ENCODE measurements at regions not wholly inside any gene's neighbourhood (a gene's known extent, or its start where the extent isn't known, plus 50 kb on each side); places are given as distances from the start of the nearest gene placed in this dataset.

- Histone ChIP-seq H4K8ac (ENCODE audit: extremely low read depth, insufficient read depth, low read length) (no peak overlapping the region), H3K4me2 (ENCODE audit: insufficient read depth in 1 of 2, low read depth in 2 of 2, low read length in 2 of 2) (no peak overlapping the region), H2BK12ac (ENCODE audit: low read depth, low read length) (no peak overlapping the region), H2BK5ac (ENCODE audit: low read depth, low read length) (no peak overlapping the region), H3K9me3 (ENCODE audit: insufficient read depth in 2 of 2, low read depth in 1 of 2, low read length in 1 of 2) (no peaks in the 10 kb centered on the region), H3K4me1 (replicated peaks in 1 of 4; ENCODE audit: control insufficient read depth in 3 of 4, insufficient read depth in 4 of 4, low read length in 3 of 4) (no peaks in the 10 kb centered on the region), H3K4ac (replicated peaks; ENCODE audit: insufficient read length, low read depth, low read length) (no peak overlapping the region), H3K23me2 (ENCODE audit: low read depth, low read length) (no peaks in the 10 kb centered on the region), H2BK15ac (ENCODE audit: low read length) (no peak overlapping the region), H3K27ac (ENCODE audit: low read depth, low read length) (no peak overlapping the region), H3K4me3 (ENCODE audit: extremely low read depth in 1 of 4, insufficient read depth in 2 of 4, low read depth in 3 of 4, low read length in 4 of 4) (no peak overlapping the region), H3K18ac (ENCODE audit: extremely low read depth, low read length) (no peak overlapping the region), H3K9ac (replicated peaks in 1 of 4; ENCODE audit: extremely low read depth in 1 of 4, low read depth in 3 of 4, low read length in 3 of 4) (no peak overlapping the region), H4K91ac (replicated peaks; ENCODE audit: insufficient read length, low read length) (no peak overlapping the region), H4K20me1 (replicated peaks in 1 of 2; ENCODE audit: control insufficient read depth in 1 of 2, insufficient read depth in 2 of 2, low read length in 2 of 2) (peaks cover 0 to 2% of the 10 kb centered on the region in 2 experiments), H3K27me3 (replicated peaks in 1 of 4; ENCODE audit: control insufficient read depth in 3 of 4, extremely low read depth in 1 of 4, insufficient read depth in 3 of 4, low read length in 3 of 4) (no peaks in the 10 kb centered on the region), H2BK120ac (replicated peaks; ENCODE audit: low read depth, low read length) (no peak overlapping the region), H3K56ac (replicated peaks; ENCODE audit: insufficient read length, low read depth, low read length) (no peak overlapping the region), H3K79me2 (ENCODE audit: control insufficient read depth in 1 of 2, insufficient read depth in 2 of 2, low read length in 2 of 2) (no peaks in the 10 kb centered on the region), H2AFZ (ENCODE audit: low read length) (no peak overlapping the region), H4K5ac (ENCODE audit: insufficient read length, low read depth, low read length) (no peak overlapping the region), H3K79me1 (ENCODE audit: low read depth, low read length) (no peaks in the 10 kb centered on the region), H2AK5ac (ENCODE audit: low read depth, low read length) (no peak overlapping the region), H3K23ac (ENCODE audit: insufficient read length) (no peak overlapping the region), H3K36me3 (ENCODE audit: control insufficient read depth in 2 of 4, insufficient read depth in 4 of 4, low read length in 3 of 4) (no peaks in the 10 kb centered on the region), H3K14ac (ENCODE audit: insufficient read length) (no peak overlapping the region), H2BK20ac (ENCODE audit: low read length) (no peak overlapping the region)
- FAIRE-seq, result no peak
- DNase-seq (ENCODE audit: low read depth in 1 of 2, low spot score in 2 of 2), result no peak
- no peak for TF ChIP-seq YY1 (IDR thresholded peaks at IDR 0.05; ENCODE audit: low read depth, low read length)
- TF ChIP-seq KDM4A (IDR thresholded peaks at IDR 0.05; ENCODE audit: low read depth, low read length, severe bottlenecking), result no peak
- TF ChIP-seq ATF2 (IDR thresholded peaks at IDR 0.05; ENCODE audit: low read length), result no peak
- 97% methylated on average over 2 of the region's 2 CpGs; no CpG with 5 or more reads in 1 of the 2 experiments for WGBS, 2 experiments (ENCODE audit: extremely low coverage in 1 of 2, insufficient coverage in 1 of 2, insufficient read length in 1 of 2, insufficient replicate concordance in 2 of 2, low coverage in 1 of 2, low lambda C conversion rate in 2 of 2, missing lambda C conversion rate in 1 of 2)
- ChIA-PET CTCF (ENCODE audit: partially characterized antibody) (interaction anchor here (0.6 kb wide), 1 partner anchor 13 kb away, joined by 3 read pairs; no protein-coding TSS in a partner anchor), POLR2A (ENCODE audit: partially characterized antibody) (no interaction called here)
These were observed 486.7 kb downstream of the TMEM232 start for GRCh38 chr5:110239786-110240185.
